K562 (cell line): ENCODE measurements at regions not wholly inside any gene's neighbourhood (a gene's known extent, or its start where the extent isn't known, plus 50 kb on each side); places are given as distances from the start of the nearest gene placed in this dataset.

Experiments used
- CTCF ChIP-seq, 3 experiments: IDR thresholded peaks in 2 of 3; conservative IDR thresholded peaks in 1 of 3; 2 replicates each; pipeline ENCODE4 v1.5.1; 2011 to 2012; ENCODE audit warnings: low read length in 3 of 3, mild to moderate bottlenecking in 3 of 3, control low read depth in 2 of 3, improper control_type of control experiment in 1 of 3, inconsistent platforms in 1 of 3, low read depth in 1 of 3, mixed read lengths in 1 of 3, moderate library complexity in 1 of 3; ENCODE audit not compliant: insufficient read depth in 2 of 3
- EZH2 ChIP-seq: IDR thresholded peaks from 2 replicates; pipeline ENCODE4 v1.6.1; 2012; ENCODE audit warnings: low read depth, mild to moderate bottlenecking, inconsistent platforms, low read length, borderline replicate concordance
- HMG20A ChIP-seq: fragments of 450-650 bp; formaldehyde crosslinking; conservative IDR thresholded peaks from 2 replicates; pipeline ENCODE4 v1.4.0; 2020; ENCODE audit warnings: mild to moderate bottlenecking, mixed read lengths
- KLF10 ChIP-seq: fragments of 250-450 bp; sonication (Bioruptor Pico); IDR thresholded peaks from 2 replicates; pipeline ENCODE4 v1.6.1; 2021; ENCODE audit warnings: matching md5 sums
- MXI1 ChIP-seq: IDR thresholded peaks from 2 replicates; pipeline ENCODE4 v1.6.1; 2011; ENCODE audit warnings: low read depth, mild to moderate bottlenecking, improper control_type of control experiment, low read length
- POLR2AphosphoS5 ChIP-seq: IDR thresholded peaks from 2 replicates; pipeline ENCODE4 v1.6.1; 2011; ENCODE audit warnings: mild to moderate bottlenecking, low read depth, low read length, moderate library complexity; ENCODE audit not compliant: control insufficient read depth, insufficient read depth
- ZNF778 ChIP-seq: fragments of 450-650 bp; formaldehyde crosslinking; IDR thresholded peaks from 2 replicates; pipeline ENCODE4 v1.4.0; 2020; ENCODE audit warnings: mild to moderate bottlenecking, moderate library complexity

DNA sequence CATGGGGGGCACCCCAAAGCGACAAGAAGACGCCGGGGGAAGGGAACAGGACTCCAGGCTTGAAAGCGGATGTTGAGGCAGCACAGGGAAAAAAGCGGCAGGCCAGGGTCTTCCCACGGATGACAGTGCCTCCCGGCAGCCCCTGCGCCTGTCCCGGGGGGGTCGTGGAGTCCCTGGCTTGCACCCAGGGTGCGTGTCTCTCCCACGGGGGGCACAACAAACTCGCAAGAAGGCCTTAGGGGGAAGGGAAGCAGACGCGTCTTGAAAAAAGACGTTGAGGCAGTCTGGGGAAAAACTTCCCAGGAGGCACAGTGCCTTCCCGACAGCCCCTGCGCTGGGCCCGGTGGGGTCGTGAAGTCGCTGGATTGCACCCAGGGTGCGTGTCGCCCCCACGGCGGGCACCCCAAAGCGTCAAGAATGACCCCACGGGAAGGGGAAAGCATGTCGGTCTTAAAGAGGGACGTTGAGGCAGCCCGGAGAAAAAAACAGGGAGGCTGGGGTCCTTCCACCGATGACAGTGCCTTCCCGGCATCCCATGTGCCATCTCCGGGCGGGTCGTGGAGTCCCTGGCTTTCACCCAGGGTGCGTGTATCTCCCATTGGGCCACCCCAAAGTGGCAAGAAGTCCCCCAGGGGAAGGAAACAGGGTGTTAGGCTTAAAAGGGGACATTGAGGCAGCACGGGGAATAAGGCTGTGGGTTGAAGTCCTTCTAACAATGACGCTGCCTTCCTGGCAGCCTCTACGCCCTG is 159.9 kb upstream of the ALG10B start:
- TF ChIP-seq EZH2: no peak
- no peak for TF ChIP-seq ZNF778 (CRISPR knock-in tag)
- no peak for TF ChIP-seq POLR2AphosphoS5
- no peak for TF ChIP-seq HMG20A (CRISPR knock-in tag)
- TF ChIP-seq MXI1: no peak
- TF ChIP-seq CTCF (IDR thresholded peaks at IDR 0.05 in 2 of 3, conservative IDR thresholded peaks at IDR 0.05 in 1 of 3; ENCODE audit: insufficient read depth in 2 of 3, low read depth in 1 of 3, low read length in 3 of 3): no peak
- no peak for TF ChIP-seq KLF10
